ENCODE measurements at regions not wholly inside any gene's neighbourhood (a gene's known extent, or its start where the extent isn't known, plus 50 kb on each side); places are given as distances from the start of the nearest gene placed in this dataset.

DNA sequence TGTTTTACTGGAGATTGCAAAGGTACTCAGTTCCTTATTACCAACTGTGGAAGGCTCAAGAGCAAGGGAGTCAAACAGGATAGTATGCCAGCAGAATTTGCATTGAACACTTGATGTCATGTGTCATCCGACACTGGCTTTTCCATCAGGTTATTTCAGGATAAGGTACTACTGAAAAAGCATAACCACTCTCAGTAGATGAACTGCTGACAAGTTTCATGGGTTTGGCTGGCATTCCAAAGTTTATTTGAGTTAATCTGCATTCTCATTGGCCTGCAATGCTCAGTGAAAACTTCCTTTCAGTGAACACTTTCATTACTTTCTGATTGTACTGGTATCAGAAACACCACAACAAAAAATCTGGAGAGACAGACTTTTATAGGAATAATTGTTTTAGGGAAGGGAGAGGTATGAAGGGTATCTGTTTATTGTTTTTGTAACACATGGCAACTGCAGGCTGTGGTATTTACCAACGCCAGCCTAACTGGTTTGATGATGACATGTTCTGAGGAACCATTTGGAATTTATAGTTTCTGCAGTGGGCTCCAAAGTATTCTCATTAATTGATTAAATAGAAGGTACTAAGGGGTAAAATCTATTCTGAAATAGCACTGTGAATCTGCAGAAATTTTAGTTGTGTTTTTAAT, 345.7 kb upstream of the NR3C2 start:
- no peak for TF ChIP-seq POLR2A (IDR thresholded peaks at IDR 0.05)
- TF ChIP-seq, protein P1, sequence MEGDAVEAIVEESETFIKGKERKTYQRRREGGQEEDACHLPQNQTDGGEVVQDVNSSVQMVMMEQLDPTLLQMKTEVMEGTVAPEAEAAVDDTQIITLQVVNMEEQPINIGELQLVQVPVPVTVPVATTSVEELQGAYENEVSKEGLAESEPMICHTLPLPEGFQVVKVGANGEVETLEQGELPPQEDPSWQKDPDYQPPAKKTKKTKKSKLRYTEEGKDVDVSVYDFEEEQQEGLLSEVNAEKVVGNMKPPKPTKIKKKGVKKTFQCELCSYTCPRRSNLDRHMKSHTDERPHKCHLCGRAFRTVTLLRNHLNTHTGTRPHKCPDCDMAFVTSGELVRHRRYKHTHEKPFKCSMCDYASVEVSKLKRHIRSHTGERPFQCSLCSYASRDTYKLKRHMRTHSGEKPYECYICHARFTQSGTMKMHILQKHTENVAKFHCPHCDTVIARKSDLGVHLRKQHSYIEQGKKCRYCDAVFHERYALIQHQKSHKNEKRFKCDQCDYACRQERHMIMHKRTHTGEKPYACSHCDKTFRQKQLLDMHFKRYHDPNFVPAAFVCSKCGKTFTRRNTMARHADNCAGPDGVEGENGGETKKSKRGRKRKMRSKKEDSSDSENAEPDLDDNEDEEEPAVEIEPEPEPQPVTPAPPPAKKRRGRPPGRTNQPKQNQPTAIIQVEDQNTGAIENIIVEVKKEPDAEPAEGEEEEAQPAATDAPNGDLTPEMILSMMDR (IDR thresholded peaks at IDR 0.05), result no peak
- no peak for TF ChIP-seq POLR2AphosphoS5 (IDR thresholded peaks at IDR 0.05; ENCODE audit: insufficient read depth in 1 of 2, low read depth in 1 of 2)
- Histone ChIP-seq H3K27me3 (no peaks in the 10 kb centered on the region), H3K4me3 (no peak overlapping the region), H3K4me1 (no peaks in the 10 kb centered on the region), H3K27ac (no peak overlapping the region), H3K36me3 (no peaks in the 10 kb centered on the region), H3K9me3 (no peaks in the 10 kb centered on the region)
- intact Hi-C loops (cut with DNase I), result no loop called here
- DNase-seq (ENCODE audit: extremely low spot score in 2 of 2), result no peak

DNA sequence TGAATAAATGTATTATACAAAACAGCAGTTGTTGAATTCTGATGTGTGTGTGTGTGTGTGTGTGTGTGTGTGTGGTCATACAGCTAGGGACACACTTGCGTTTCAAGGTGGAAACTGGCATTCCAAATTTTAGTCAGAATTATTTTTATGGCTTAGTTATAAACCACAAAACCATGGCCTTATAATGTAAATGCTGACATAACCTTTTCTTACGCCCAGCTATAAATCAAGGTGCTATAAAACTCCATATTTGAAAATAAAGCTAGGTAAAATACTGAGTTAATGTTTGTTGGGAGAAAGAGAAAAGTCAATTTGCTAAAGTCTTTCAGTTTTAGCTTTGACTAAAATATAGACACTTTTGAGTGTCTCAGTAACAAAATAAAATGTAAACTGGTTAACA, 345.1 kb upstream of the NR3C2 start:
- H3K4me3 ChIP-seq, result no peak overlapping the region
- TF ChIP-seq, protein P1 (IDR thresholded peaks at IDR 0.05), result no peak
- TF ChIP-seq POLR2A (IDR thresholded peaks at IDR 0.05) (no peak), POLR2AphosphoS5 (IDR thresholded peaks at IDR 0.05; ENCODE audit: insufficient read depth in 1 of 2, low read depth in 1 of 2) (no peak)
- H3K9me3 ChIP-seq, result no peaks in the 10 kb centered on the region
- intact Hi-C loops (cut with DNase I), result no loop called here
- no peaks in the 10 kb centered on the region for H3K36me3 ChIP-seq
- no peak for DNase-seq (ENCODE audit: extremely low spot score in 2 of 2)
- H3K4me1 ChIP-seq, result no peaks in the 10 kb centered on the region
- no peak overlapping the region for H3K27ac ChIP-seq
- no peaks in the 10 kb centered on the region for H3K27me3 ChIP-seq

DNA sequence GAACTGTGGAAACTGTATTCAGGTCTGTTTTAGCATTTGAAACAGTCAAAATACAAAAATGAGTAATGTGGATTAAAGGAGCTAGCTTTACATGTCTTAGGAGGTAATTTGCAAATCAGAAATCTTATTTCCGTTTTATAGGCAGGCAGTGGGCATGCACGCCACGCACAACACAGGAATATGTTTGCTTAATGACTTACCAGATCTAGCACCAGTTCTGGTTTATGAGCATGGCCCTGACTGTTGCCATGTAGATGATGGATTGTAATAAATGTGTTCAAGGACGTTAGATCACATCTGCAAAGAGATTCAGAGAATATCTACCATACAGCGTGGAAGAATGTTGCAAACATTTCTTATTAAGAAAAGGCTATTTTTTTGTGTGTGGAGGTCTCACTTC, 344.5 kb upstream of the NR3C2 start:
- intact Hi-C loops (cut with DNase I), result no loop called here

DNA sequence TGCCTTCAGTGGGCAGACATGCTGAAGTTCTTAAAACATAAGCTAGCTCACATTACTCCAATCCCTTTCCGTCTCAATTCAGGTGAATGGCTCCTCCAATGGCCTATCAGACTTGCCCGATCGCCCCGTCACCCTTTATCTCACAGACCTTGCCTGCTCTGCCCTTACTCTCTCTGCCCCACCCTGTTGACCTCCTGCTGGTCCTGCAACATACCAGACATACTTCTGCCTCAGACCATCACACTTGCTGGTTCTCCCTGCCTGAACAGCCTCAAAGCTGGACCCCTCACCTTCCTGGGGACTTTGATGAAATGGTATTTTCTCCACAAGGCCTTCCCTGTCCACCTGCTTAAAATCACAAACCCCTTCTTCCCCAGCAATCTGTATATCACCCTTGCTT, 340.1 kb upstream of the NR3C2 start:
- Histone ChIP-seq H3K27ac (no peak overlapping the region), H3K4me1 (no peaks in the 10 kb centered on the region), H3K9me3 (no peaks in the 10 kb centered on the region), H3K4me3 (no peak overlapping the region), H3K36me3 (no peaks in the 10 kb centered on the region), H3K27me3 (no peaks in the 10 kb centered on the region)
- DNase-seq (ENCODE audit: extremely low spot score in 2 of 2), result no peak
- intact Hi-C loops (cut with DNase I), result no loop called here
- TF ChIP-seq POLR2A (IDR thresholded peaks at IDR 0.05) (no peak), POLR2AphosphoS5 (IDR thresholded peaks at IDR 0.05; ENCODE audit: insufficient read depth in 1 of 2, low read depth in 1 of 2) (no peak)
- TF ChIP-seq, protein P1 (IDR thresholded peaks at IDR 0.05), result no peak

More for the DNA sequence above, 344.5 kb upstream of the NR3C2 start:
- Histone ChIP-seq H3K27ac (no peak overlapping the region), H3K9me3 (no peaks in the 10 kb centered on the region), H3K4me1 (no peaks in the 10 kb centered on the region), H3K36me3 (no peaks in the 10 kb centered on the region), H3K4me3 (no peak overlapping the region), H3K27me3 (no peaks in the 10 kb centered on the region)
- no peak for DNase-seq (ENCODE audit: extremely low spot score in 2 of 2)
- TF ChIP-seq POLR2A (IDR thresholded peaks at IDR 0.05), result no peak
- TF ChIP-seq POLR2AphosphoS5 (IDR thresholded peaks at IDR 0.05; ENCODE audit: insufficient read depth in 1 of 2, low read depth in 1 of 2), result no peak

DNA sequence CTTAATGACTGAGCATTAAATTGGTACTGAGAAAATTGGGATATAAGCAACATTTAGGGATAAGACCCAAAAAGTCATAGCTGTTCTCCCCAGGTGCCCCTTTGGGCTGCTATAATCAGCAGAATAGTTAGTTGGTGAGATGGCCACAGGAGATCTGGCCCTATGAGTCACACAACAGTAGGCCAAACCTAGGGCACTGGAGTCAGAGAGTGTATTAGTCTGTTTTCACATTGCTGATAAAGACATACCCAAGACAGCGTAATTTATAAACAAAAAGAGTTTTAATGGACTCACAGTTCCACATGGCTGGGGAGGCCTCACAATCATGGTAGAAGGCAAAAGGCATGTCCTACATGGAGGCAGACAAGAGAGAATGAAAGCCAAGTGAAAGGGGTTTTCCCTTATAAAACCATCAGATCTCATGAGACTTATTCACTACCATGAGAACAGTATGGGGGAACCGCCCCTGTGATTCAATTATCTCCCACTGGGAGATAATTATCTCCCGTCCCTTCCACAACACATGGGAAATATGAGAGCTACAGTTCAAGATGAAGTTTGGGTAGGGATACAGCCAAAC, 338.3 kb upstream of the NR3C2 start:
- intact Hi-C loops (cut with DNase I), result no loop called here
- H3K27ac ChIP-seq, result no peak overlapping the region
- no peaks in the 10 kb centered on the region for H3K4me1 ChIP-seq
- no peaks in the 10 kb centered on the region for H3K9me3 ChIP-seq
- DNase-seq (ENCODE audit: extremely low spot score in 2 of 2), result no peak
- TF ChIP-seq POLR2A (IDR thresholded peaks at IDR 0.05) (no peak), POLR2AphosphoS5 (IDR thresholded peaks at IDR 0.05; ENCODE audit: insufficient read depth in 1 of 2, low read depth in 1 of 2) (no peak)
- TF ChIP-seq, protein P1 (IDR thresholded peaks at IDR 0.05), result no peak
- no peaks in the 10 kb centered on the region for H3K27me3 ChIP-seq
- H3K4me3 ChIP-seq, result no peak overlapping the region
- no peaks in the 10 kb centered on the region for H3K36me3 ChIP-seq

Data from vagina (tissue), 2 donors.